ENCODE measurements at regions not wholly inside any gene's neighbourhood (a gene's known extent, or its start where the extent isn't known, plus 50 kb on each side); places are given as distances from the start of the nearest gene placed in this dataset.

DNA sequence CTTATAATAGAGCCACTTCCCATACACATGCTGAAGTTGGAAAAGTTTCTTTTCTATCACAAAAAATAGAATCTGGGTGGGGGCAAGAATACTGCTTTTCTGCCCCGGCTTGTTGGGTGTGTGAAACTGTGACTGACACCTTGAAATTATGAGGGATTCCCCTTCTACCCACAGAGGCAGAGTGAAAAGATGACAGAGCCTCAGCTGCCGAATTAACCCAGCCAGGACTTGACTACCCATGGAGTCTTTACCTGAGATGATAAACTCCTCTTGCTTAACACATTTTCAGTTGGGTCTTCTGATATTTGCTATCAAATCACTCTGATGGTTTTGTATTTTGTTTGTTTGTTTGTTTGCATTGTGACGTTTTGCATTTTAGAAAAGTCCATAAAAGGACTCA, 66.0 kb upstream of the PMAIP1 start (continued):
- 0 out of 4 replicates have a peak, but pooled peaks of 1 of the 2 experiments have one; percentile 10 for TF ChIP-seq EP300 (IDR thresholded peaks at IDR 0.05; ENCODE audit: borderline replicate concordance in 1 of 2, control insufficient read depth in 1 of 2, low read depth in 2 of 2, low read length in 2 of 2)
- TF ChIP-seq SUZ12 (IDR thresholded peaks at IDR 0.05; ENCODE audit: unreplicated experiment): no peak
- TF ChIP-seq, protein P1, sequence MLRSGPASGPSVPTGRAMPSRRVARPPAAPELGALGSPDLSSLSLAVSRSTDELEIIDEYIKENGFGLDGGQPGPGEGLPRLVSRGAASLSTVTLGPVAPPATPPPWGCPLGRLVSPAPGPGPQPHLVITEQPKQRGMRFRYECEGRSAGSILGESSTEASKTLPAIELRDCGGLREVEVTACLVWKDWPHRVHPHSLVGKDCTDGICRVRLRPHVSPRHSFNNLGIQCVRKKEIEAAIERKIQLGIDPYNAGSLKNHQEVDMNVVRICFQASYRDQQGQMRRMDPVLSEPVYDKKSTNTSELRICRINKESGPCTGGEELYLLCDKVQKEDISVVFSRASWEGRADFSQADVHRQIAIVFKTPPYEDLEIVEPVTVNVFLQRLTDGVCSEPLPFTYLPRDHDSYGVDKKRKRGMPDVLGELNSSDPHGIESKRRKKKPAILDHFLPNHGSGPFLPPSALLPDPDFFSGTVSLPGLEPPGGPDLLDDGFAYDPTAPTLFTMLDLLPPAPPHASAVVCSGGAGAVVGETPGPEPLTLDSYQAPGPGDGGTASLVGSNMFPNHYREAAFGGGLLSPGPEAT (IDR thresholded peaks at IDR 0.05; ENCODE audit: low read depth): peak; percentile 56; the same call in 1 of the 2 replicates
- TF ChIP-seq SMC3 (IDR thresholded peaks at IDR 0.05; ENCODE audit: borderline replicate concordance, low read length): no peak
- TF ChIP-seq, protein P2, sequence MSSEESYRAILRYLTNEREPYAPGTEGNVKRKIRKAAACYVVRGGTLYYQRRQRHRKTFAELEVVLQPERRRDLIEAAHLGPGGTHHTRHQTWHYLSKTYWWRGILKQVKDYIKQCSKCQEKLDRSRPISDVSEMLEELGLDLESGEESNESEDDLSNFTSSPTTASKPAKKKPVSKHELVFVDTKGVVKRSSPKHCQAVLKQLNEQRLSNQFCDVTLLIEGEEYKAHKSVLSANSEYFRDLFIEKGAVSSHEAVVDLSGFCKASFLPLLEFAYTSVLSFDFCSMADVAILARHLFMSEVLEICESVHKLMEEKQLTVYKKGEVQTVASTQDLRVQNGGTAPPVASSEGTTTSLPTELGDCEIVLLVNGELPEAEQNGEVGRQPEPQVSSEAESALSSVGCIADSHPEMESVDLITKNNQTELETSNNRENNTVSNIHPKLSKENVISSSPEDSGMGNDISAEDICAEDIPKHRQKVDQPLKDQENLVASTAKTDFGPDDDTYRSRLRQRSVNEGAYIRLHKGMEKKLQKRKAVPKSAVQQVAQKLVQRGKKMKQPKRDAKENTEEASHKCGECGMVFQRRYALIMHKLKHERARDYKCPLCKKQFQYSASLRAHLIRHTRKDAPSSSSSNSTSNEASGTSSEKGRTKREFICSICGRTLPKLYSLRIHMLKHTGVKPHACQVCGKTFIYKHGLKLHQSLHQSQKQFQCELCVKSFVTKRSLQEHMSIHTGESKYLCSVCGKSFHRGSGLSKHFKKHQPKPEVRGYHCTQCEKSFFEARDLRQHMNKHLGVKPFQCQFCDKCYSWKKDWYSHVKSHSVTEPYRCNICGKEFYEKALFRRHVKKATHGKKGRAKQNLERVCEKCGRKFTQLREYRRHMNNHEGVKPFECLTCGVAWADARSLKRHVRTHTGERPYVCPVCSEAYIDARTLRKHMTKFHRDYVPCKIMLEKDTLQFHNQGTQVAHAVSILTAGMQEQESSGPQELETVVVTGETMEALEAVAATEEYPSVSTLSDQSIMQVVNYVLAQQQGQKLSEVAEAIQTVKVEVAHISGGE (CRISPR knock-in tag; IDR thresholded peaks at IDR 0.05): no peak
- TF ChIP-seq, protein P3, sequence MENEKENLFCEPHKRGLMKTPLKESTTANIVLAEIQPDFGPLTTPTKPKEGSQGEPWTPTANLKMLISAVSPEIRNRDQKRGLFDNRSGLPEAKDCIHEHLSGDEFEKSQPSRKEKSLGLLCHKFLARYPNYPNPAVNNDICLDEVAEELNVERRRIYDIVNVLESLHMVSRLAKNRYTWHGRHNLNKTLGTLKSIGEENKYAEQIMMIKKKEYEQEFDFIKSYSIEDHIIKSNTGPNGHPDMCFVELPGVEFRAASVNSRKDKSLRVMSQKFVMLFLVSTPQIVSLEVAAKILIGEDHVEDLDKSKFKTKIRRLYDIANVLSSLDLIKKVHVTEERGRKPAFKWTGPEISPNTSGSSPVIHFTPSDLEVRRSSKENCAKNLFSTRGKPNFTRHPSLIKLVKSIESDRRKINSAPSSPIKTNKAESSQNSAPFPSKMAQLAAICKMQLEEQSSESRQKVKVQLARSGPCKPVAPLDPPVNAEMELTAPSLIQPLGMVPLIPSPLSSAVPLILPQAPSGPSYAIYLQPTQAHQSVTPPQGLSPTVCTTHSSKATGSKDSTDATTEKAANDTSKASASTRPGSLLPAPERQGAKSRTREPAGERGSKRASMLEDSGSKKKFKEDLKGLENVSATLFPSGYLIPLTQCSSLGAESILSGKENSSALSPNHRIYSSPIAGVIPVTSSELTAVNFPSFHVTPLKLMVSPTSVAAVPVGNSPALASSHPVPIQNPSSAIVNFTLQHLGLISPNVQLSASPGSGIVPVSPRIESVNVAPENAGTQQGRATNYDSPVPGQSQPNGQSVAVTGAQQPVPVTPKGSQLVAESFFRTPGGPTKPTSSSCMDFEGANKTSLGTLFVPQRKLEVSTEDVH (IDR thresholded peaks at IDR 0.05; ENCODE audit: low read depth, partially characterized antibody): no peak
- TF ChIP-seq, protein P4, sequence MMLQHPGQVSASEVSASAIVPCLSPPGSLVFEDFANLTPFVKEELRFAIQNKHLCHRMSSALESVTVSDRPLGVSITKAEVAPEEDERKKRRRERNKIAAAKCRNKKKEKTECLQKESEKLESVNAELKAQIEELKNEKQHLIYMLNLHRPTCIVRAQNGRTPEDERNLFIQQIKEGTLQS (IDR thresholded peaks at IDR 0.05; ENCODE audit: borderline replicate concordance, extremely low read depth, low read depth, low read length): no peak
- TF ChIP-seq EZH2 (IDR thresholded peaks at IDR 0.05; ENCODE audit: borderline replicate concordance, control insufficient read depth, low read depth, low read length): no peak
- TF ChIP-seq EED (IDR thresholded peaks at IDR 0.05; ENCODE audit: low read depth): no peak
- 0 out of 2 replicates have a peak, but pooled peaks have one; percentile 17 for TF ChIP-seq TCF12 (IDR thresholded peaks at IDR 0.05; ENCODE audit: low read depth, low read length)

All from GM12878 (cell line).